B cell (primary cell): ENCODE measurements at regions not wholly inside any gene's neighbourhood (a gene's known extent, or its start where the extent isn't known, plus 50 kb on each side); places are given as distances from the start of the nearest gene placed in this dataset.

ENCODE experiments used
- ATAC-seq: fragments of 200-7000 bp; cut with Tn5 transposase; one replicate; pipeline ENCODE4 v1.10.0; 2021; ENCODE audit warnings: low read depth, mild to moderate bottlenecking, moderate number of reproducible peaks, moderate library complexity
- CTCF ChIA-PET: fragments of 350-600 bp; sonication (Branson Sonifier 250); formaldehyde crosslinking; loops from one replicate; lab custom pipeline; 2021; ENCODE audit warnings: antibody characterized with exemption, inconsistent platforms; lab: Charles Lee
- POLR2A ChIA-PET: fragments of 350-600 bp; sonication (Branson Sonifier 250); formaldehyde crosslinking; loops from one replicate; lab custom pipeline; 2021; ENCODE audit warnings: antibody characterized with exemption; lab: Charles Lee
- DNase-seq: peaks from one replicate; pipeline ENCODE4 v3.0.0; 2013
- H2AFZ ChIP-seq: 2 replicates; pipeline ENCODE4 v1.6.1; 2012; ENCODE audit warnings: mild to moderate bottlenecking, low read depth, low read length; ENCODE audit not compliant: insufficient read depth, poor library complexity, severe bottlenecking
- H3K27ac ChIP-seq, 2 donors: 1 replicate in 1 of 2; 2 replicates in 1 of 2; pipeline ENCODE4 v1.5.1; 2012 to 2013; ENCODE audit warnings: low read length in 2 of 2, mild to moderate bottlenecking in 2 of 2, moderate library complexity in 1 of 2
- H3K27me3 ChIP-seq, 4 experiments: fragments of 200-600 bp in 1 of 4; sonication (generic) in 1 of 4; replicated peaks in 1 of 4; 1 replicate in 2 of 4; 2 replicates in 2 of 4; pipeline versions ENCODE4 v1.6.1 to v1.7.0; 2013 to 2016; ENCODE audit warnings: low read length in 3 of 4, mild to moderate bottlenecking in 2 of 4, mixed read lengths in 1 of 4, moderate library complexity in 1 of 4; ENCODE audit not compliant: insufficient read depth in 4 of 4, control insufficient read depth in 3 of 4; ENCODE audit errors: control extremely low read depth in 1 of 4
- H3K36me3 ChIP-seq, 2 experiments: replicated peaks in 1 of 2; 1 replicate in 1 of 2; 2 replicates in 1 of 2; pipeline versions ENCODE4 v1.6.1 to v1.7.1; 2013; ENCODE audit warnings: low read length in 1 of 2; ENCODE audit not compliant: insufficient read depth in 2 of 2, control insufficient read depth in 1 of 2; ENCODE audit errors: control extremely low read depth in 1 of 2, extremely low read depth in 1 of 2
- H3K4me1 ChIP-seq, 2 donors: fragments of 200-600 bp in 1 of 2; sonication (generic) in 1 of 2; 1 replicate in 1 of 2; 2 replicates in 1 of 2; pipeline versions ENCODE4 v1.5.1 to v1.6.1; 2013 to 2017; ENCODE audit warnings: low read length in 2 of 2; ENCODE audit not compliant: control insufficient read depth in 2 of 2, insufficient read depth in 2 of 2
- H3K4me2 ChIP-seq: replicated peaks from 2 replicates; pipeline ENCODE3; 2012; ENCODE audit warnings: mild to moderate bottlenecking, low read depth, low read length; ENCODE audit not compliant: poor library complexity, severe bottlenecking
- H3K4me3 ChIP-seq, 5 experiments: fragments of 200-600 bp in 1 of 5; sonication (generic) in 1 of 5; 1 replicate in 3 of 5; 2 replicates in 2 of 5; pipeline versions ENCODE4 v1.5.1 to v1.7.0; 2011 to 2016; ENCODE audit warnings: low read length in 4 of 5, mild to moderate bottlenecking in 4 of 5, low read depth in 2 of 5, control low read depth in 1 of 5, moderate library complexity in 1 of 5; ENCODE audit not compliant: insufficient read depth in 1 of 5; ENCODE audit errors: control extremely low read depth in 1 of 5, extremely low read depth in 1 of 5
- H3K79me2 ChIP-seq: fragments of 200-600 bp; sonication (generic); one replicate; pipeline ENCODE4 v1.6.0; 2016; ENCODE audit warnings: low read length; ENCODE audit not compliant: control insufficient read depth, insufficient read depth
- H3K9ac ChIP-seq: fragments of 200-600 bp; sonication (generic); 2 replicates; pipeline ENCODE4 v1.6.1; 2017; ENCODE audit warnings: mild to moderate bottlenecking, low read length, moderate library complexity
- H3K9me3 ChIP-seq, 3 donors: one replicate each; pipeline versions ENCODE4 v1.6.1 to v1.7.1; 2013; ENCODE audit warnings: low read length in 2 of 3; ENCODE audit not compliant: control insufficient read depth in 2 of 3, insufficient read depth in 1 of 3; ENCODE audit errors: control extremely low read depth in 1 of 3
- H4K20me1 ChIP-seq: 2 replicates; pipeline ENCODE4 v1.6.0; 2012; ENCODE audit warnings: mild to moderate bottlenecking, low read length; ENCODE audit not compliant: insufficient read depth, control insufficient read depth, poor library complexity, severe bottlenecking
- H3K27ac Mint-ChIP-seq: one replicate; pipeline ENCODE4 v1.8.0; 2021; ENCODE audit warnings: mixed read lengths
- H3K27me3 Mint-ChIP-seq: one replicate; pipeline ENCODE4 v1.8.0; 2021; ENCODE audit warnings: mixed read lengths
- H3K4me1 Mint-ChIP-seq: one replicate; pipeline ENCODE4 v1.8.0; 2021; ENCODE audit warnings: mixed read lengths
- H3K4me3 Mint-ChIP-seq: one replicate; pipeline ENCODE4 v1.8.0; 2021; ENCODE audit warnings: mixed read lengths
- H3K9me3 Mint-ChIP-seq: one replicate; pipeline ENCODE4 v1.8.0; 2022; ENCODE audit warnings: mixed read lengths; ENCODE audit not compliant: insufficient read depth
- CTCF ChIP-seq: fragments of 200-600 bp; IDR thresholded peaks from one replicate; pipeline ENCODE4 v1.8.0; 2022; ENCODE audit warnings: antibody characterized with exemption, mild to moderate bottlenecking
- EZH2 ChIP-seq: IDR thresholded peaks from 2 replicates; pipeline ENCODE4 v1.6.1; 2012; ENCODE audit warnings: borderline replicate concordance, low read depth, mild to moderate bottlenecking, moderate library complexity, low read length; ENCODE audit not compliant: insufficient read depth, poor library complexity, severe bottlenecking
- WGBS: methylation state at CpG from one replicate; pipeline ENCODE4 v1.1.5; 2013; ENCODE audit warnings: missing lambda C conversion rate; ENCODE audit not compliant: insufficient coverage; 5-methylcytosine and 5-hydroxymethylcytosine counted together
- intact Hi-C: fragments of 100-400 bp; cut with micrococcal nuclease; formaldehyde crosslinking; loops from one replicate; pipeline ENCODE4 v1.10.0; 2022

GRCh38 chr5:170176916-170177315 is 55.9 kb upstream of the C5orf58 start:
- DNase-seq (no peak), ATAC-seq (no peak)
- Histone ChIP-seq H4K20me1 (no peaks in the 10 kb centered on the region), H3K9ac (no peak overlapping the region), H3K27me3 (peaks cover 0 to 5% (median 0%) of the 10 kb centered on the region in 4 experiments), H2AFZ (no peak overlapping the region), H3K27ac (no peak overlapping the region), H3K79me2 (no peaks in the 10 kb centered on the region), H3K4me3 (no peak overlapping the region), H3K9me3 (no peaks in the 10 kb centered on the region), H3K36me3 (no peaks in the 10 kb centered on the region), H3K4me2 (no peak overlapping the region), H3K4me1 (no peaks in the 10 kb centered on the region)
- CTCF ChIA-PET = no interaction called here
- 90% methylated on average over 5 of the region's 7 CpGs for WGBS
- Mint-ChIP-seq H3K4me3 (no peak overlapping the region), H3K9me3 (no peaks in the 10 kb centered on the region), H3K27ac (no peak overlapping the region), H3K27me3 (peaks cover 6% of the 10 kb centered on the region), H3K4me1 (no peaks in the 10 kb centered on the region)
- POLR2A ChIA-PET = no interaction called here
- no peak for TF ChIP-seq CTCF
- no peak for TF ChIP-seq EZH2
- intact Hi-C loops = no loop called here

- no peak overlapping the region for H3K4me3 Mint-ChIP-seq
- no peaks in the 10 kb centered on the region for H4K20me1 ChIP-seq
- ChIA-PET CTCF (no interaction called here), POLR2A (no interaction called here)
- no peaks in the 10 kb centered on the region for H3K9me3 Mint-ChIP-seq
- H3K9me3 ChIP-seq = no peaks in the 10 kb centered on the region
- DNase-seq (no peak), ATAC-seq (no peak)
- no peaks in the 10 kb centered on the region for H3K27me3 ChIP-seq
- WGBS = 88% methylated on average over 8 of the region's 8 CpGs
- intact Hi-C loops = no loop called here
- H3K4me1 Mint-ChIP-seq = no peaks in the 10 kb centered on the region
- H2AFZ ChIP-seq = no peak overlapping the region
- H3K27me3 Mint-ChIP-seq = peaks cover 6% of the 10 kb centered on the region
- no peaks in the 10 kb centered on the region for H3K4me1 ChIP-seq
- H3K4me2 ChIP-seq = no peak overlapping the region
- H3K9ac ChIP-seq = no peak overlapping the region
- no peaks in the 10 kb centered on the region for H3K36me3 ChIP-seq
- no peaks in the 10 kb centered on the region for H3K79me2 ChIP-seq
- H3K4me3 ChIP-seq = no peak overlapping the region
- TF ChIP-seq EZH2 = no peak
- TF ChIP-seq CTCF = no peak
- H3K27ac Mint-ChIP-seq = no peak overlapping the region
- no peak overlapping the region for H3K27ac ChIP-seq
Observed at GRCh38 chr5:170178814-170179213, 54.0 kb upstream of the C5orf58 start.
